Progenitor cell of endocrine pancreas (in vitro differentiated cells): ENCODE measurements at regions not wholly inside any gene's neighbourhood (a gene's known extent, or its start where the extent isn't known, plus 50 kb on each side); places are given as distances from the start of the nearest gene placed in this dataset.

Experiments
- DNase-seq: peaks from one replicate; pipeline ENCODE4 v3.0.0; 2021; ENCODE audit warnings: low spot score; ENCODE audit not compliant: unreplicated experiment
- H3K27ac Mint-ChIP-seq: 2 replicates; pipeline ENCODE4 v1.8.0; 2021; ENCODE audit warnings: mild to moderate bottlenecking, moderate library complexity, mixed read lengths
- H3K27me3 Mint-ChIP-seq: 2 replicates; pipeline ENCODE4 v1.8.0; 2021; ENCODE audit warnings: mixed read lengths
- H3K36me3 Mint-ChIP-seq: 2 replicates; pipeline ENCODE4 v1.8.0; 2022; ENCODE audit warnings: mixed read lengths; ENCODE audit not compliant: insufficient read depth
- H3K4me1 Mint-ChIP-seq: 2 replicates; pipeline ENCODE4 v1.8.0; 2021; ENCODE audit warnings: low read depth, mixed read lengths
- H3K4me3 Mint-ChIP-seq: 2 replicates; pipeline ENCODE4 v1.8.0; 2021; ENCODE audit warnings: low read depth, mild to moderate bottlenecking, moderate library complexity, mixed read lengths
- H3K9me3 Mint-ChIP-seq: 2 replicates; pipeline ENCODE4 v1.8.0; 2021; ENCODE audit warnings: low read depth, mixed read lengths
- TF ChIP-seq, protein P1 (sequence below): fragments of 200-600 bp; sonication (generic); IDR thresholded peaks from one replicate; pipeline ENCODE4 v1.5.0; 2021; ENCODE audit warnings: antibody characterized with exemption, mild to moderate bottlenecking; ENCODE audit not compliant: unreplicated experiment

DNA sequence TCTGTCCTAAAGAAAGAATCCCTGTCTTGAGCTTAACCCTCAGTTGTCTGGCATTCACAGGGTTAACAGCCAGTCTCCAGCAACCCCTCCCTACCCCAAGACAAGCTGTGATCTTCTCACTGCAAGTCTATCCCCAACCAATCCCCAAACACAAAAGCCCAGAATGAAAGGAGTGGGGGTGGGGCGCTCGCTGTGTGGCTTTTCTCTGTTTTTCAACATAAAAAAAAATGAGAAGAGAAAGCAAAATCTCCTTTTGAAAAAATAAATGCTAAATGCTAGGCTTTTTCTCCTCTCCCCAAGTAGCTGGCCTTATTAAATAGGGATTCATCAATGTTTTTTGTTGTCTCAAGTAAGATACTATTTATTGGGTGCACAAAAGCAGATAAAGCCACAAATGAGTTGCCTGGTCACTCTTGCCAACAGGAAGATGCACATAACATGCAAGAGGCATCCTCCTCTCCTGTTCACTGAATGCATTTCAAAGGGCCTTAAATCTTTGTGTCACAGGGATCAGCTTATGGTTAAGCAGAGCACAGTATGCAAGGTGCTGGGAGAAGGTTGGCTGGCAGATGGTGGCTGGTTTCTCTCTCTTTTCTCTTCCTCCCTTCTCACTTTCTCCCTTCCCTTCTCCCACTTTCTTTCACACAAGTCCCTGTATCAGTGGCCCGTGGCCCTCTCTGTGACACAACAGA lies 225.6 kb downstream of the CMPK2 start:
- H3K36me3 Mint-ChIP-seq, result no peaks in the 10 kb centered on the region
- H3K4me3 Mint-ChIP-seq, result peak overlapping the region; percentile 20
- TF ChIP-seq, protein P1, sequence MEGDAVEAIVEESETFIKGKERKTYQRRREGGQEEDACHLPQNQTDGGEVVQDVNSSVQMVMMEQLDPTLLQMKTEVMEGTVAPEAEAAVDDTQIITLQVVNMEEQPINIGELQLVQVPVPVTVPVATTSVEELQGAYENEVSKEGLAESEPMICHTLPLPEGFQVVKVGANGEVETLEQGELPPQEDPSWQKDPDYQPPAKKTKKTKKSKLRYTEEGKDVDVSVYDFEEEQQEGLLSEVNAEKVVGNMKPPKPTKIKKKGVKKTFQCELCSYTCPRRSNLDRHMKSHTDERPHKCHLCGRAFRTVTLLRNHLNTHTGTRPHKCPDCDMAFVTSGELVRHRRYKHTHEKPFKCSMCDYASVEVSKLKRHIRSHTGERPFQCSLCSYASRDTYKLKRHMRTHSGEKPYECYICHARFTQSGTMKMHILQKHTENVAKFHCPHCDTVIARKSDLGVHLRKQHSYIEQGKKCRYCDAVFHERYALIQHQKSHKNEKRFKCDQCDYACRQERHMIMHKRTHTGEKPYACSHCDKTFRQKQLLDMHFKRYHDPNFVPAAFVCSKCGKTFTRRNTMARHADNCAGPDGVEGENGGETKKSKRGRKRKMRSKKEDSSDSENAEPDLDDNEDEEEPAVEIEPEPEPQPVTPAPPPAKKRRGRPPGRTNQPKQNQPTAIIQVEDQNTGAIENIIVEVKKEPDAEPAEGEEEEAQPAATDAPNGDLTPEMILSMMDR, result no peak
- peaks cover 9% of the 10 kb centered on the region for H3K4me1 Mint-ChIP-seq
- no peaks in the 10 kb centered on the region for H3K27me3 Mint-ChIP-seq
- H3K9me3 Mint-ChIP-seq, result no peaks in the 10 kb centered on the region
- no peak for DNase-seq
- no peak overlapping the region for H3K27ac Mint-ChIP-seq

DNA sequence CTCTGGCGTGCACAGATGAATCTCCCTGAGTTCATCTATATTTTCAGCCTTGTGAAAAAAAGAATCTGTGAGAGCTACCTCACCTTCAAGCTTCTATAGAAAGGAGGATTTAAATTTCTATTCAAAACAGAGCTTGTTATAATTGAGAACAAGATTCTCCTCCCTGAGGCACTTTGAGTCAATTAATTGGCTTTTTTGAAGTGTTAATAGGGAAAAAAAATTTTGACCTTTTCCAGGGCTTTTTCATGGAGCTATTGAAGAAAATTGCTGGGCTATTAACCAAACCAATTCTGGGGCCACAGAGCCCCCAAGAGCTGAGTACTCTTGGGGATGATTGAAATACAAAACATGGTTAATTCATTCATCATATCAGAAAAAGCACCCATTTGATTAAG lies 225.1 kb downstream of the CMPK2 start:
- H3K4me1 Mint-ChIP-seq, result peaks cover 9% of the 10 kb centered on the region
- H3K36me3 Mint-ChIP-seq, result no peaks in the 10 kb centered on the region
- H3K9me3 Mint-ChIP-seq, result no peaks in the 10 kb centered on the region
- H3K27ac Mint-ChIP-seq, result no peak overlapping the region
- no peak overlapping the region for H3K4me3 Mint-ChIP-seq
- TF ChIP-seq, protein P1, result no peak
- no peaks in the 10 kb centered on the region for H3K27me3 Mint-ChIP-seq
- no peak for DNase-seq

DNA sequence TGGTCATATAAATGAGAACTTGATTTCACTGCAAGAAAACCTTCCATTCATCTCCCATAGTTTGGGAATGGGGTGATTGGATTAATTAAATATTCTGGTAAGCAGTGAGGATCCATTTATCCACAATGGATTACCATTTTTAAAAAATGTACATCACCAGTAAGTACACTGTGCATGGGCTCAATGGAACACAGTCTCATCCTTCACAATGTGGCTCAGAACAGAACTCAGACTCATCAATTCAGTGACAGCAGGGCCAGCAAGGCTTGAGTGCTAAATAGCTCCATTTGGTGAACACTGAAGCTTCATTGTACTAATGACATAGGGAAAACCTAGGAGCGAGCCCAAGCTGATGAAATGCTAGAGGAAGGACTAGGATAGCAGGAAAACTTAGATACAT lies 223.8 kb downstream of the CMPK2 start:
- H3K9me3 Mint-ChIP-seq, result no peaks in the 10 kb centered on the region
- no peaks in the 10 kb centered on the region for H3K27me3 Mint-ChIP-seq
- TF ChIP-seq, protein P1, result no peak
- H3K4me1 Mint-ChIP-seq, result peaks cover 9% of the 10 kb centered on the region
- H3K27ac Mint-ChIP-seq, result no peak overlapping the region
- H3K36me3 Mint-ChIP-seq, result no peaks in the 10 kb centered on the region
- no peak for DNase-seq
- no peak overlapping the region for H3K4me3 Mint-ChIP-seq

DNA sequence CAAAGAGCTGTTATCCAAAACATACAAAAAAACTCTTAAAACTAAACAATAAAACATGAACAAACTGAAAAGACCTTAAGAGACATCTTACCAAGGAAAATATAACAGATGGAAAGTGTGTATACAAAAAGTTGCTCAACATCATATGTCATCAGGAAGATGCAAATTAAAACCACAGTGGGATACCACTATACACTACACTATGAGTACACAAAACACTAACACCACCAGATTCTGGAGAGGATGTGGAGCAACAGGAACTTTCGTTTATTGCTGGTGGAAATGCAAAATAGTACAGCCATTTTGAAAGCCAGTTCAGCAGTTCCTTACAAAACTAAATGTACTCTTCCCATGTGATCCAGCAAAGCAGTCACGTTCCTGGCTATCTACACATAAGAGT lies 221.4 kb downstream of the CMPK2 start:
- Mint-ChIP-seq H3K4me1 (peaks cover 9% of the 10 kb centered on the region), H3K9me3 (no peaks in the 10 kb centered on the region), H3K27me3 (peaks cover 3% of the 10 kb centered on the region), H3K27ac (no peak overlapping the region), H3K4me3 (no peak overlapping the region), H3K36me3 (no peaks in the 10 kb centered on the region)
- DNase-seq, result no peak
- TF ChIP-seq, protein P1, result no peak

DNA sequence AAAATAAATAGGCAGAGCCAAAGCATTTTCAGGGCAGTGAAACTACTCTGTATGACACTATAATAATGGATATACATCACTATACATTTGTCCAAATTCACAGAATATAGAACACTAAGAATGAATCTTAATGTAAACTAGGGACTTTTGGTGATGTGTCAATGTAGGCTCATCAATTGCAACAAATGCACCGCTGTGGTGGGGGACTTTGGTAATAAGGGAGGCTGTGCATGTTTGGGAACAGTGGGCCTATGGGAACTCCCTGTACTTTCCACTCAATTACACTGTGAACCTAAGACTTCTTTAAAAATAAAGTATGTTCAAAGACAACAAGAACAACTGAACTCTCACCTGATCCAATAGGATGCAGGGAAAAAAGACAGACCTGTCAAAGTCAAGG lies 220.7 kb downstream of the CMPK2 start:
- H3K36me3 Mint-ChIP-seq, result no peaks in the 10 kb centered on the region
- H3K27ac Mint-ChIP-seq, result peak overlapping the region; percentile 46
- no peak overlapping the region for H3K4me3 Mint-ChIP-seq
- peaks cover 3% of the 10 kb centered on the region for H3K27me3 Mint-ChIP-seq
- peaks cover 5% of the 10 kb centered on the region for H3K4me1 Mint-ChIP-seq
- TF ChIP-seq, protein P1, result no peak
- DNase-seq, result no peak
- H3K9me3 Mint-ChIP-seq, result no peaks in the 10 kb centered on the region
